Embryonic facial prominence (tissue), 1 donor: ENCODE measurements at regions not wholly inside any gene's neighbourhood (a gene's known extent, or its start where the extent isn't known, plus 50 kb on each side); places are given as distances from the start of the nearest gene placed in this dataset.

Source experiments
- DNase-seq: peaks from one replicate; pipeline ENCODE4 v3.0.0-alpha.2; 2016; ENCODE audit errors: extremely low spot score

- DNase-seq: no peak
Measured at GRCh38 chr2:120656273-120656950, 79.3 kb upstream of the GLI2 start.

- DNase-seq: no peak
Measured at GRCh38 chr2:120658042-120658769, 77.5 kb upstream of the GLI2 start.

- no peak for DNase-seq
Measured at GRCh38 chr2:120658770-120659158, 76.9 kb upstream of the GLI2 start.

GRCh38 chr2:120659275-120659977 is 76.2 kb upstream of the GLI2 start:
- no peak for DNase-seq

- DNase-seq: no peak
Measured at GRCh38 chr2:120660056-120660694, 75.5 kb upstream of the GLI2 start.

- no peak for DNase-seq
Measured at GRCh38 chr2:120660771-120661459, 74.8 kb upstream of the GLI2 start.

GRCh38 chr2:120661551-120661950 is 74.1 kb upstream of the GLI2 start:
- DNase-seq: no peak

- no peak for DNase-seq
Measured at GRCh38 chr2:120662046-120662445, 73.6 kb upstream of the GLI2 start.

GRCh38 chr2:120662746-120663145 is 72.9 kb upstream of the GLI2 start:
- DNase-seq: no peak

- no peak for DNase-seq
Measured at GRCh38 chr2:120666433-120666832, 69.2 kb upstream of the GLI2 start.

GRCh38 chr2:120667981-120668380 is 67.7 kb upstream of the GLI2 start:
- no peak for DNase-seq

- no peak for DNase-seq
Measured at GRCh38 chr2:120669121-120669952, 66.3 kb upstream of the GLI2 start.

- no peak for DNase-seq
Measured at GRCh38 chr2:120669971-120670370, 65.7 kb upstream of the GLI2 start.

- DNase-seq: no peak
Measured at GRCh38 chr2:120670371-120670770, 65.3 kb upstream of the GLI2 start.

GRCh38 chr2:120670771-120671480 is 64.7 kb upstream of the GLI2 start:
- no peak for DNase-seq

- DNase-seq: no peak
Measured at GRCh38 chr2:120672526-120673204, 63.0 kb upstream of the GLI2 start.

- DNase-seq: no peak
Measured at GRCh38 chr2:120673205-120673550, 62.5 kb upstream of the GLI2 start.

- DNase-seq: no peak
Measured at GRCh38 chr2:120673571-120674061, 62.1 kb upstream of the GLI2 start.
